ENCODE measurements at regions not wholly inside any gene's neighbourhood (a gene's known extent, or its start where the extent isn't known, plus 50 kb on each side); places are given as distances from the start of the nearest gene placed in this dataset.

DNA sequence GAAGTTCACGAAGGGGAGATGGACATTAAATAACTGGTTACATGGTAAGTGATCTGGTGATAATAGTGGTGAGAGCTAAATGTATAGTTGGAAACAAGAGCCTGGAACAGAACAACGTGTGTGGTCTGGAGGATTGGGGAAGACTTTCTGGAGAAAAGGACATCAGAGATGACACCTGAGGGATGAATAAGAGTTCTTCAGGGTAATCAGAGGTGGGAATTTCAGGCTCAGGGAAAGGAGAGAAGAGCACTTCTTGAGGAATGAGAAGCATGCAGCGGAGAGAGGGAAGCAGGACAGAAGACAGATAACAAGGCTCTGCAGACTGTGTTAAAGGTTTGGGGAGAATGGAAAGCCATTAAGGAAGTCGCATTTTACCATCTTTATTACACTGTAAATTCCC is 450.7 kb downstream of the TNS1 start:
- Mint-ChIP-seq H3K27me3 (no peaks in the 10 kb centered on the region), H3K36me3 (peaks cover 2% of the 10 kb centered on the region), H3K4me3 (no peak overlapping the region), H3K4me1 (ENCODE audit: low read depth) (peaks cover 8% of the 10 kb centered on the region), H3K9me3 (no peaks in the 10 kb centered on the region), H3K27ac (no peak overlapping the region)
- ChIA-PET CTCF (no interaction called here), POLR2A (no interaction called here)
- DNase-seq, result no peak
- intact Hi-C loops (cut with micrococcal nuclease), result no loop called here

DNA sequence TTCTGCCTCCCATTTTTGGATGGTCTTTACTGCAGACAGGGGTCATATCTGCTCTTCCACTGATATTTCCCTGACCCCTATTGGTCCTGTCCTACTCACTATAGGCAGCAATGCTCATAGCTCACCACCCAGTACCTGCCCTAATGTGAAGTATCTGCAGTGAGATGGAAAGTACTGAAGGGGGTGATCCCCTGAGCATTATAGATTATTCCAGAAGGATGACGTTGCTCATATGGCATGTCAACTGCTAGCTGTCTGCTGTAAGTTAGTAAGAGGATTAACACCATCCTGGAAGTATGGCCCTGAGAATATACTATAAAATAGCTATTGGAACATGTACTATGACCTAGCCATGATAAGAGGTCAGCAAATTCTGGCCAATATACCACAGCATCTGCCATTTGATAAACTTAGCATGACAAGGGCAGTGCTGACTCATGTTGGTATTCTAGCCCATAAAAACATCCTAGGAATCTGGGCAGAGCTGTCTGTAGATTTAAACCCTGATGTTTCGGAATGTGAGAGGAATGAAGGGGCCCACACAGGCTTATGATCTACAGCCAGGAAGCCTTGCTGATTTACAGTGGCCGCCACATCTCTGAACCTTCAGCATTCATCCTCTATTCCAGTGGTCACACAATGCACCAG is 451.4 kb downstream of the TNS1 start:
- H3K27me3 Mint-ChIP-seq, result no peaks in the 10 kb centered on the region
- no peak for DNase-seq
- H3K4me1 Mint-ChIP-seq (ENCODE audit: low read depth), result peaks cover 8% of the 10 kb centered on the region
- intact Hi-C loops (cut with micrococcal nuclease), result no loop called here
- ChIA-PET POLR2A (no interaction called here), CTCF (no interaction called here)
- no peaks in the 10 kb centered on the region for H3K9me3 Mint-ChIP-seq
- H3K27ac Mint-ChIP-seq, result no peak overlapping the region
- H3K4me3 Mint-ChIP-seq, result no peak overlapping the region
- peaks cover 2% of the 10 kb centered on the region for H3K36me3 Mint-ChIP-seq

GRCh38 chr2:217539126-217539525 is 463.7 kb downstream of the TNS1 start:
- CTCF ChIA-PET, result no interaction called here
- Mint-ChIP-seq H3K27me3 (peaks cover 2% of the 10 kb centered on the region), H3K9me3 (peaks cover 9% of the 10 kb centered on the region), H3K27ac (no peak overlapping the region), H3K36me3 (peaks cover 2% of the 10 kb centered on the region), H3K4me1 (ENCODE audit: low read depth) (no peaks in the 10 kb centered on the region), H3K4me3 (no peak overlapping the region)
- POLR2A ChIA-PET, result no interaction called here
- DNase-seq, result no peak
- intact Hi-C loops (cut with micrococcal nuclease), result no loop called here

DNA sequence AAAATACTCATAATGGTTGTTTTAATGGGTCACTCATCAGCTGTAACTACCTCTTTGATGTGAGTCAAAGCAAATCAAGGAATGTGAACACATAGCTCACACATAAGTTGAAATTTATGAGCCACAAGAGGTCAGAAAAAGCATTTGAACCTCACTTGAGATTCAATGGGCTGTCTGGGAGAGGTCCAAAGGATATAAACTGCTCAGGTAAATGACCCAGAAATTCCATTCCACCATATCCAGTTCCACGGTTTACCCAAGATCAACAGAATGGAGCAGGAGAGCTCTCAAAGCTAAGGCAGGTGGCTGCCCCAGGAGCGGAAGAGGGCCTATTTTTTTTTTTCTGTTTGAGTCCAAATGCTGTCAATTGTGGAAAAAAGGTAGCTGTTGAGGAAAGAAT is 464.1 kb downstream of the TNS1 start:
- DNase-seq, result no peak
- H3K27me3 Mint-ChIP-seq, result peaks cover 2% of the 10 kb centered on the region
- CTCF ChIA-PET, result no interaction called here
- POLR2A ChIA-PET, result no interaction called here
- no peak overlapping the region for H3K27ac Mint-ChIP-seq
- no peaks in the 10 kb centered on the region for H3K4me1 Mint-ChIP-seq (ENCODE audit: low read depth)
- intact Hi-C loops (cut with micrococcal nuclease), result no loop called here
- H3K36me3 Mint-ChIP-seq, result peaks cover 2% of the 10 kb centered on the region
- peaks cover 5% of the 10 kb centered on the region for H3K9me3 Mint-ChIP-seq
- no peak overlapping the region for H3K4me3 Mint-ChIP-seq

DNA sequence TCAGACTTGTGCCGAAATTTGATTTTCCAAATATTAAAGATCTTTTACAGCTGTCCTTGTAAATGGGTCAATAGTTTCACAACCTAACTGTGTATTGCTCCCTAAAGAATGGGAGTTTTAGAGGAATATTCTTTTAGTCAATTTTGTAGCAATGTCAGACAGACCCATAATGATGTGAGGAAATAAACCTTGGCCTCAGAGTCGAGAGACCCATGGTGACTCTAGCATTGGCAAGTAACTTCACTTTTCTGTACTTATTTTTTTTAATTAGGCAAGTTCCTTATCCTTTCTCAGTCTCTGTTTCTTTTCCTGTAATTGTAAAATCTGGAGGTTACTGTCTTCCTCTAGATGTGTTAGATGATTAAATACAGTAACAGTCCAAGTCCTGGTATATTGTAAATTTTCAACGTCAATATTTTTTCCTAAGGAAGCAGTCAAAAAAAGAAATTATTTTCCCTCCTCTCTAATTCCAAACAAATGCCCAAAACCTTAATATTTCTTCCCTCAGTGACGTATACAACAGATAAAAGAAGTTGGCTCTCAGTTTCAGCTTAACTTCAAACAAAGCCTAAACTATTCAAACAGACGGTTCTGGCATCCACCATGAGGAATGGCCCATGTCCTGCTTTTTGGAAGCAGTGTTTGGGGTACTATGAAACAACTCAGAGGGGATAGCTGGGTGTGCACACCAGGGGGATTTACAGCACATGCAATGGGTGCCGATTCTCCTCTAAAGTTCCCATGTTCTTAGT is 466.7 kb downstream of the TNS1 start:
- Mint-ChIP-seq H3K4me1 (ENCODE audit: low read depth) (no peaks in the 10 kb centered on the region), H3K36me3 (no peaks in the 10 kb centered on the region), H3K4me3 (no peak overlapping the region), H3K27me3 (no peaks in the 10 kb centered on the region), H3K27ac (no peak overlapping the region), H3K9me3 (no peaks in the 10 kb centered on the region)
- POLR2A ChIA-PET, result no interaction called here
- no peak for DNase-seq
- intact Hi-C loops (cut with micrococcal nuclease), result no loop called here
- CTCF ChIA-PET, result no interaction called here

- Mint-ChIP-seq H3K36me3 (peaks cover 2% of the 10 kb centered on the region), H3K4me3 (no peak overlapping the region), H3K27ac (no peak overlapping the region), H3K9me3 (no peaks in the 10 kb centered on the region), H3K4me1 (ENCODE audit: low read depth) (no peaks in the 10 kb centered on the region), H3K27me3 (no peaks in the 10 kb centered on the region)
- CTCF ChIA-PET, result no interaction called here
- POLR2A ChIA-PET, result no interaction called here
- intact Hi-C loops (cut with micrococcal nuclease), result no loop called here
- DNase-seq, result no peak
These were observed 472.3 kb downstream of the TNS1 start for GRCh38 chr2:217530392-217531090.

DNA sequence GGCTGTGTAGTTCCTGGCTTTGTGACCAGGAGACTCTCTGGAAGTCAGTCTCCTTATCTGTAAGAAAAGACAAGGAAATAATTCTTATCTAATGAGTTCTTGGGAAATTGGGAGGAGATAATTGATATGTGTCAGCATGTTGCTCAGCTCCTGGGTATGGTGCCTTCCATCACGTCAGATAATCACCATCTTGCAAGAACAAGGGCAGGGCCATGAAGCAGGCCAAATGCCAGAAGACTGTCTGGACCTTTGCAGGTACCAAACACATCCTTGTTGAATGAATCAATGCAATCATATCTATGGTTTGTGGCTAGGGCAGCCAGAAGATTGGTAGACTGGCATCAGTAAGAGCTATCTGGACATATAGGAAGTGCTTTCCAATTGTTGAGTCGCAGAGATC is 473.5 kb downstream of the TNS1 start:
- intact Hi-C loops (cut with micrococcal nuclease), result no loop called here
- ChIA-PET CTCF (no interaction called here), POLR2A (no interaction called here)
- no peaks in the 10 kb centered on the region for H3K27me3 Mint-ChIP-seq
- no peaks in the 10 kb centered on the region for H3K4me1 Mint-ChIP-seq (ENCODE audit: low read depth)
- peaks cover 2% of the 10 kb centered on the region for H3K36me3 Mint-ChIP-seq
- no peaks in the 10 kb centered on the region for H3K9me3 Mint-ChIP-seq
- no peak for DNase-seq
- H3K27ac Mint-ChIP-seq, result no peak overlapping the region
- H3K4me3 Mint-ChIP-seq, result no peak overlapping the region

GRCh38 chr2:217527590-217528202 is 475.1 kb downstream of the TNS1 start:
- ChIA-PET CTCF (no interaction called here), POLR2A (no interaction called here)
- H3K27me3 Mint-ChIP-seq, result no peaks in the 10 kb centered on the region
- H3K4me1 Mint-ChIP-seq (ENCODE audit: low read depth), result no peaks in the 10 kb centered on the region
- no peak overlapping the region for H3K4me3 Mint-ChIP-seq
- H3K36me3 Mint-ChIP-seq, result peaks cover 2% of the 10 kb centered on the region
- H3K9me3 Mint-ChIP-seq, result no peaks in the 10 kb centered on the region
- no peak for DNase-seq
- intact Hi-C loops (cut with micrococcal nuclease), result no loop called here
- no peak overlapping the region for H3K27ac Mint-ChIP-seq

- H3K27ac Mint-ChIP-seq, result no peak overlapping the region
- peaks cover 2% of the 10 kb centered on the region for H3K36me3 Mint-ChIP-seq
- POLR2A ChIA-PET, result no interaction called here
- H3K9me3 Mint-ChIP-seq, result no peaks in the 10 kb centered on the region
- no peaks in the 10 kb centered on the region for H3K4me1 Mint-ChIP-seq (ENCODE audit: low read depth)
- no peaks in the 10 kb centered on the region for H3K27me3 Mint-ChIP-seq
- CTCF ChIA-PET, result no interaction called here
- DNase-seq, result no peak
- H3K4me3 Mint-ChIP-seq, result no peak overlapping the region
- intact Hi-C loops (cut with micrococcal nuclease), result no loop called here
These were observed 477.7 kb downstream of the TNS1 start for GRCh38 chr2:217525076-217525475.

GRCh38 chr2:217523286-217523685 is 479.5 kb downstream of the TNS1 start:
- intact Hi-C loops (cut with micrococcal nuclease), result no loop called here
- Mint-ChIP-seq H3K9me3 (no peaks in the 10 kb centered on the region), H3K27ac (no peak overlapping the region), H3K27me3 (no peaks in the 10 kb centered on the region), H3K36me3 (peaks cover 2% of the 10 kb centered on the region), H3K4me3 (no peak overlapping the region), H3K4me1 (ENCODE audit: low read depth) (no peaks in the 10 kb centered on the region)
- no peak for DNase-seq
- ChIA-PET POLR2A (no interaction called here), CTCF (no interaction called here)

GRCh38 chr2:217521820-217522219 is 481.0 kb downstream of the TNS1 start:
- no peaks in the 10 kb centered on the region for H3K27me3 Mint-ChIP-seq
- intact Hi-C loops (cut with micrococcal nuclease), result no loop called here

DNA sequence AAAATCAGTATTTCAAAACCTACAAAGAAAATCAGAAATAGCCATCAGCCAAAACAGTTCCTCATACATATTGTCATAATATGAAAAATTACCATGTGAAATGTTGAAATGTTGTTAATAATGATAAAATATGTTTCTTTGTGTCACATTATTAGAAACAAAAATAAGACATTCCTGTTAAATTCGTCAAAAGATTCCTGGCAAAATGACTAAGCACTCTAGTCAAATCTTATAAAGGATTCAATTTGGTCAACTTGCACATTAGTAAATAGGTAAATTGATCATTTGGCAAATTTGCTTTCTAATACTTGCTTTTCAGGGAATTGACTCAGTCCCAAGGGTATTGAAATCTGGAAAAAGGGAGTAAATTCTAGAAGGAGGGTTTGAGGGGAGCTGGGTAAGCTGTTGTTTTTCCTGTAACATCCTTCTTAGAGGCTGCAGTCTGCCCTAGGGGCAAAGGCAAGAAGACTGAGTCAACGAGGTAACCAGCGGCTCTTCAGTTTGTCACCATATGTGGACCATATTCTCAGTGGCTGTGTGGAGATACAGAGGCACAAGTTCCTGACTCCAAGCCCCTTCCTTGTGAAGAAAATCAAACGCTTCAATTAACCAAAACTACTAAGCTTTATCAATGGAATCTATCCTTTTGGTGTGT is 482.3 kb downstream of the TNS1 start:
- H3K4me3 Mint-ChIP-seq, result no peak overlapping the region
- intact Hi-C loops (cut with micrococcal nuclease), result no loop called here
- ChIA-PET POLR2A (no interaction called here), CTCF (no interaction called here)
- H3K27ac Mint-ChIP-seq, result no peak overlapping the region
- no peaks in the 10 kb centered on the region for H3K36me3 Mint-ChIP-seq
- H3K4me1 Mint-ChIP-seq (ENCODE audit: low read depth), result no peaks in the 10 kb centered on the region
- no peaks in the 10 kb centered on the region for H3K27me3 Mint-ChIP-seq
- H3K9me3 Mint-ChIP-seq, result no peaks in the 10 kb centered on the region
- no peak for DNase-seq

More at GRCh38 chr2:217521820-217522219, 481.0 kb downstream of the TNS1 start:
- ChIA-PET CTCF (no interaction called here), POLR2A (no interaction called here)
- Mint-ChIP-seq H3K4me3 (no peak overlapping the region), H3K27ac (no peak overlapping the region), H3K36me3 (no peaks in the 10 kb centered on the region), H3K4me1 (ENCODE audit: low read depth) (no peaks in the 10 kb centered on the region), H3K9me3 (no peaks in the 10 kb centered on the region)
- no peak for DNase-seq

Data from activated CD4-positive, alpha-beta memory T cell treated with anti-CD3 and anti-CD28 coated beads for 36 hours (primary cell).